ENCODE measurements at regions not wholly inside any gene's neighbourhood (a gene's known extent, or its start where the extent isn't known, plus 50 kb on each side); places are given as distances from the start of the nearest gene placed in this dataset.

- TF ChIP-seq POLR2A (IDR thresholded peaks at IDR 0.05; ENCODE audit: low read length) = no peak
- TF ChIP-seq GATA1 (IDR thresholded peaks at IDR 0.05; ENCODE audit: low read depth, low read length) = no peak
- DNase-seq = no peak
Measured at GRCh38 chr16:74029115-74029792, 267.4 kb upstream of the PSMD7 start.

DNA sequence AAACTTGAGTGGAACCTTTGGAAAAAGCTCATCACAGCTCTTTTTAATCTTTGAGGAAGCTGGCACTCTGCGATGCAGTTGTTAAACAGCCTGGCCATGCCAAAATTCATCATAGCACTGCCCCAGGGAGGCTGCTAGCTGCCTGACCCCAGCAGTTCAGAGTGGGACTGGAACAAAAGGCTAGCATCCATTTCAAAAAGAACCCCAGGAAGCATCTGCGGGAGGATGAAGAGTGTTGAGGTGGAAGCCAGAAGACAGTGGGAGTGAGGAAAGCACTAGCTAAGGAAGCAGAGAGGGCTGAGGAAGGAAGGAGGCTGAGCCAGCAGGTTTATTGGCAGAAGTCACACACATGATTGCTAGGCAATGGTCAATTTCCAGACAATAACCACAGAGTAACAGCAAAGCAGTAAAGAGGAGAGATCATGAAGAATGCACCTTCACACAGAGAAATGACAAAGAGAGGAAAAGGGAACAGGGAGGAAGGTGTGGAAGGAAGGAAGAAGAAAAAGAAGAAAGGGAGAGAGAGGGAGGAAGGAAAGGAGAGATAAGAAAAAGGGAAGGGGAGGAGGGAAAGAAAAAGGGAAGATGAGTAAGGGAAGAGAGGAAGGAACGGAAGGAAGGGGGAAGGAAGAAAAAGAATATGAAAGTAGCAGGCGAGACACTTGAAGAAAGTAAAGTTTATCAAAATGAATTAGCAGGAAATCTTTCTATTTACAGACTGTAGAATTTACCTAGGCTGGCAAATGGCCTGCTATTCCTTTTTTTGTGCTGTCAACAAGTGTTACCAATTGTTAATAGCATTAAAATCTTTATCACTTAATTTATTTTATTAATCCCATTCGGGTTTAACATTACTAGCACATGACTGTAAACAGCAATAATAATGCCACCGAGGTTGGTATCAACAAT, 270.0 kb upstream of the PSMD7 start:
- no peak for DNase-seq
- TF ChIP-seq POLR2A (IDR thresholded peaks at IDR 0.05; ENCODE audit: low read length) = no peak
- no peak for TF ChIP-seq GATA1 (IDR thresholded peaks at IDR 0.05; ENCODE audit: low read depth, low read length)

DNA sequence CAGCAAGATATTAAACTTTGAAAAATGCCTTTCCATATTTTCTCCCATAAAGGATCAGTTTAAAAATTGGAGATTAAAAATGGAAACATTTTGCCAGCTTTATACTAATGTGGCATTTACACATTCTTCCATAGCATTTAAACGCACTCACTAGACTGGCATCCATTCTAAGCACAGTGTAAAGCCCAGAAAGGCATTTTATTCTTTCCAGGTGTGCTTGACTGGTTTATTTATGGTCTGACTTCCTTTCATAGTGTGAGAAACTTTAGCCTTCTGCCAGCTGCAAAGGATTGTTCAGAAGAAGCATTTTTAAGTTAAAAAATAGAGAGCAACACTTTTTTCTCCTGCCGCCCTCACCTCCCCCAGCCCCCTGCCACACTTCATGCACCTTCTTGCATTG, 271.7 kb upstream of the PSMD7 start:
- no peak for DNase-seq
- TF ChIP-seq POLR2A (IDR thresholded peaks at IDR 0.05; ENCODE audit: low read length) = no peak
- TF ChIP-seq GATA1 (IDR thresholded peaks at IDR 0.05; ENCODE audit: low read depth, low read length) = no peak

DNA sequence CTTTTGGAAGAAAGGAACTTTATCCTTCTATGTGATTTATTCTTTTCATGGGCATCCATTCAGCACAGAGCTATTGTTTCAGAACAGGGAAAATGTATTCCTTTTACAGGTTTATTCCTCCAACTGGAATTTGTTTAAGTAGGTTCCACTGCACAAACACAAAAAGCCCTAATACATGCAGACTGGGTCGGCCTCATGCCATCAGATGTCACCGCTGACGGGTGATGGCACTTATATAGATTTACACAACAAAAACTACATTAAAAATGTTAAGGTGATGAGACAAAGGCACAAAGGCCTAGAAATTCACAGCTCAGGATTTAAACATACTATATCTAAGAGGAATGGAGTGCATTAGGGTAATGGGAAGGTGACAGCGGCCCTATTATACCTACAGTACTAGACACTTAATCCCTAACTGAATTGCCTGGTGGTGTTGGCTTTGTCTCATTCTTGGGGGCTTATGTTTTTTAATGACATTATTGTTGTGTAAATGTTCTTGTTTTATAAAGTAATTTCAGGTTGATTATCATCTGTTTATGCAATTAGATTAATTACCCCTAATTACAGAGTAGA, 276.4 kb upstream of the PSMD7 start:
- no peak for DNase-seq
- no peak for TF ChIP-seq GATA1 (IDR thresholded peaks at IDR 0.05; ENCODE audit: low read depth, low read length)
- no peak for TF ChIP-seq POLR2A (IDR thresholded peaks at IDR 0.05; ENCODE audit: low read length)

DNA sequence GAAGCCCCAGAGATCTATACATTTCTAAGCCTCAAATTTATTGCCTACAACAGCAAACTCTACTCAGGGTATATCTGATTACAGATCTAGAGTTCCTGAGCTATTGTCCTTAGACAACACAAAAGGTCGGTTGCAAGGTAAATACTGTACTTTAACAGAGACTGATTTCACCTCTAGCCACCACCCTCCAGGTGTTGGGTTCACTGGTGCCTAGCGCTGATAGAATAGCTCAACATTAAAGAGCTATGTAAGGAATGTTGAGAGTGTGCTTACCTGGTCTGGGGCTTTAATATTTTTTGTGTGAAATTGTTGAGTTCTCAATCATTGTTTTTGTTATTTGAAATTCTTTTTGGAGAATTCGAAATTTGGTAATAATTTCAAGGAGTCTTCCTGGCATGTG, 277.0 kb upstream of the PSMD7 start:
- TF ChIP-seq GATA1 (IDR thresholded peaks at IDR 0.05; ENCODE audit: low read depth, low read length) (no peak), POLR2A (IDR thresholded peaks at IDR 0.05; ENCODE audit: low read length) (no peak)
- DNase-seq = no peak

- TF ChIP-seq POLR2A (IDR thresholded peaks at IDR 0.05; ENCODE audit: low read length) = no peak
- TF ChIP-seq GATA1 (IDR thresholded peaks at IDR 0.05; ENCODE audit: low read depth, low read length) = no peak
- no peak for DNase-seq
Measured at GRCh38 chr16:74015953-74016352, 280.7 kb upstream of the PSMD7 start.

- no peak for DNase-seq
- TF ChIP-seq GATA1 (IDR thresholded peaks at IDR 0.05; ENCODE audit: low read depth, low read length) (no peak), POLR2A (IDR thresholded peaks at IDR 0.05; ENCODE audit: low read length) (no peak)
Measured at GRCh38 chr16:73998707-73999106, 297.9 kb upstream of the PSMD7 start.

DNA sequence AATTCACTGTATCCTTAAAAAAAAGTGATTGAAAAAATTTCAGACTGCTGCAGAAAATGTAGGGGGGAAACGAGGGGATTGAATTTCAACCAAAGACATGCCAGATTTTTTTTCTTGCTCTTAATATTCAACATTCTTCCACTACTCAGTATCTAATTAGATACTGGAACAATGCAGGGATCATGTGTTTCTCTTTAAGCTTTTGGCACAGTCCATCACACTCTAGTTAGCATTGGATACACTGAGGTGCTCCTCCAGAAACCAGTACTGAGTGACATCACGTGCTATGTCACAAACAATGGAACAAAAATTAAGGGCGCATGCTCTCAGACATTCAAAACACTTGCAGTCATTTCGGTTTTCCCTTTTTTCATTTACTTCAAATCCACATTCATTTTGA, 298.6 kb upstream of the PSMD7 start:
- TF ChIP-seq GATA1 (IDR thresholded peaks at IDR 0.05; ENCODE audit: low read depth, low read length) (no peak), POLR2A (IDR thresholded peaks at IDR 0.05; ENCODE audit: low read length) (no peak)
- DNase-seq = no peak

DNA sequence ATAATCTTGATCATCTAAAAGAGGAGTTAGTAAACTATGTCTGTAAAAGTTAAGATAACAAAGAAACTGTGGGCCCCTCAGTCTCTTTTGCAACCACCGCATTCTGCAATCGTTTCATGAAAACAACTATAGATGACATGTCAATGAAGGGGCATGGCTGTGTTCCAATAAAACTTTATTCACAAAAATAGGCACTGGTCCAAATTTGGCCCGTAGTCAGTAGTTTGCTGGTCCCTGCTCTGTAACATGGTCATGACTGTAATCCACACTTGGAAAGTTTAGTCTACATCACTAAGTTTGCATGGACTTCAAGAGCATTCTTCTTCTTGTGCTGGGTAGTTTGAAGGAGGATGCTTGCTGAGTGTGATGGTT, 299.3 kb upstream of the PSMD7 start:
- DNase-seq = no peak
- TF ChIP-seq GATA1 (IDR thresholded peaks at IDR 0.05; ENCODE audit: low read depth, low read length) = no peak
- no peak for TF ChIP-seq POLR2A (IDR thresholded peaks at IDR 0.05; ENCODE audit: low read length)

- TF ChIP-seq POLR2A (IDR thresholded peaks at IDR 0.05; ENCODE audit: low read length) (no peak), GATA1 (IDR thresholded peaks at IDR 0.05; ENCODE audit: low read depth, low read length) (no peak)
Measured at GRCh38 chr16:73996624-73997339, 299.8 kb upstream of the PSMD7 start.

GRCh38 chr16:73993878-73994277, 302.7 kb upstream of the PSMD7 start:
- DNase-seq = no peak
- TF ChIP-seq GATA1 (IDR thresholded peaks at IDR 0.05; ENCODE audit: low read depth, low read length) = no peak
- TF ChIP-seq POLR2A (IDR thresholded peaks at IDR 0.05; ENCODE audit: low read length) = no peak

More at GRCh38 chr16:73996624-73997339, 299.8 kb upstream of the PSMD7 start:
- DNase-seq = no peak

DNA sequence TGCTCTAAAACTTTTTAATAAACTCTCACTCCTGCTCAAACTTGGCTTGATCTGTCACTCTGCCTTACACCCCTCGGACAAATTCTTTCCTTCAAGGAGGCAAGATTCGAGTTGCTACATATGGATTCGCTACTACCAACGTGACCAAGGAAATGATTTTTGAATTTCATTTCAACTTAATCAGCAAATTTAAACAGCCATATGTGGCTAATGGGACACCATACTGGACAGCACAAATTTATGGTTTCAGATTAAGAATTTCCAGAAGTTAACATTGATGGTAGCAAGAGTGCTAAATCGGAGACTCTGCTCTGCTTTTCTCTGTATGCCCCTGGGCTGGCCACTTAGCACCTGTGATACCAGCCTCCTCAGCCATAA, 318.2 kb upstream of the PSMD7 start:
- DNase-seq = no peak
- TF ChIP-seq POLR2A (IDR thresholded peaks at IDR 0.05; ENCODE audit: low read length) (no peak), GATA1 (IDR thresholded peaks at IDR 0.05; ENCODE audit: low read depth, low read length) (no peak)

- DNase-seq = no peak
- TF ChIP-seq POLR2A (IDR thresholded peaks at IDR 0.05; ENCODE audit: low read length) = no peak
- TF ChIP-seq GATA1 (IDR thresholded peaks at IDR 0.05; ENCODE audit: low read depth, low read length) = no peak
Measured at GRCh38 chr16:73976644-73977043, 320.0 kb upstream of the PSMD7 start.

DNA sequence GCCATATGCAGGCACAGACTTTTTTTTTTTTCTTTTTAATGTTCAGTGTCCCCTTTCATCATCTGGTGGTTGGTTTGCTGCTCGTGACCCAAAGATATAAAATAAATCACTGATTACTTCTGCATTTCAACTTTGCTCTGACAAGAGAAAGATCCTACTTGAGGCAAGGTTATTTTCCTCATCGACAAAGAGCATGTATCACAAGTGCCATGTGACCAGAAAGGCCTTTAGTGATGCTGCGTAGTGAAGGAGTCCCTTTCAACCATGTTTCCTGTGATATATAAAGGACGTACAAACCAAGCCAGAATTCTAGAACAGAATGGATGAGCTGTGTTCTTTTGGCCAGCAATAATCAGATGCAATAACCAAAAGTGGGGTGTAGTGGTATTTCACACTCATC, 323.4 kb upstream of the PSMD7 start:
- TF ChIP-seq POLR2A (IDR thresholded peaks at IDR 0.05; ENCODE audit: low read length) = no peak
- no peak for TF ChIP-seq GATA1 (IDR thresholded peaks at IDR 0.05; ENCODE audit: low read depth, low read length)
- no peak for DNase-seq
